Stimulated activated naive CD8-positive, alpha-beta T cell treated with anti-CD3 and anti-CD28 coated beads, Interleukin-15, Interleukin-2, amounts not matched to agents 100 ng/mL and 50 ng/mL, for 24 hours (primary cell): ENCODE measurements at regions not wholly inside any gene's neighbourhood (a gene's known extent, or its start where the extent isn't known, plus 50 kb on each side); places are given as distances from the start of the nearest gene placed in this dataset.

Experiments used
- H3K27ac Mint-ChIP-seq: one replicate; pipeline ENCODE4 v1.8.0; 2021; ENCODE audit warnings: mild to moderate bottlenecking, mixed read lengths
- H3K27me3 Mint-ChIP-seq: one replicate; pipeline ENCODE4 v1.8.0; 2021; ENCODE audit warnings: mixed read lengths
- H3K36me3 Mint-ChIP-seq: one replicate; pipeline ENCODE4 v1.8.0; 2021; ENCODE audit warnings: low read depth, mixed read lengths
- H3K4me1 Mint-ChIP-seq: one replicate; pipeline ENCODE4 v1.8.0; 2021; ENCODE audit warnings: low read depth, mixed read lengths
- H3K4me3 Mint-ChIP-seq: one replicate; pipeline ENCODE4 v1.8.0; 2021; ENCODE audit warnings: mild to moderate bottlenecking, mixed read lengths
- H3K9me3 Mint-ChIP-seq: one replicate; pipeline ENCODE4 v1.8.0; 2021; ENCODE audit warnings: mixed read lengths

- Mint-ChIP-seq H3K9me3 (no peaks in the 10 kb centered on the region), H3K27me3 (no peaks in the 10 kb centered on the region), H3K27ac (no peak overlapping the region), H3K36me3 (no peaks in the 10 kb centered on the region), H3K4me1 (peaks cover 4% of the 10 kb centered on the region), H3K4me3 (no peak overlapping the region)
Observed at GRCh38 chr1:39144924-39145323, 59.6 kb upstream of the MACF1 start.

GRCh38 chr1:39145331-39145965 is 59.0 kb upstream of the MACF1 start:
- Mint-ChIP-seq H3K9me3 (no peaks in the 10 kb centered on the region), H3K27me3 (no peaks in the 10 kb centered on the region), H3K4me1 (peaks cover 4% of the 10 kb centered on the region), H3K27ac (no peak overlapping the region), H3K36me3 (no peaks in the 10 kb centered on the region), H3K4me3 (no peak overlapping the region)

GRCh38 chr1:39146681-39147080 is 57.8 kb upstream of the MACF1 start:
- no peak overlapping the region for H3K27ac Mint-ChIP-seq
- H3K9me3 Mint-ChIP-seq = no peaks in the 10 kb centered on the region
- H3K4me3 Mint-ChIP-seq = no peak overlapping the region
- no peaks in the 10 kb centered on the region for H3K27me3 Mint-ChIP-seq
- H3K36me3 Mint-ChIP-seq = no peaks in the 10 kb centered on the region
- H3K4me1 Mint-ChIP-seq = peaks cover 4% of the 10 kb centered on the region

GRCh38 chr1:39147099-39148025 is 57.1 kb upstream of the MACF1 start:
- no peaks in the 10 kb centered on the region for H3K9me3 Mint-ChIP-seq
- peaks cover 4% of the 10 kb centered on the region for H3K4me1 Mint-ChIP-seq
- no peak overlapping the region for H3K27ac Mint-ChIP-seq
- no peaks in the 10 kb centered on the region for H3K36me3 Mint-ChIP-seq
- no peaks in the 10 kb centered on the region for H3K27me3 Mint-ChIP-seq
- no peak overlapping the region for H3K4me3 Mint-ChIP-seq

- Mint-ChIP-seq H3K9me3 (no peaks in the 10 kb centered on the region), H3K4me3 (no peak overlapping the region), H3K4me1 (no peaks in the 10 kb centered on the region), H3K27me3 (no peaks in the 10 kb centered on the region), H3K27ac (no peak overlapping the region), H3K36me3 (no peaks in the 10 kb centered on the region)
Observed at GRCh38 chr1:39148942-39149341, 55.6 kb upstream of the MACF1 start.

GRCh38 chr1:39149509-39149908 is 55.0 kb upstream of the MACF1 start:
- H3K27ac Mint-ChIP-seq = no peak overlapping the region
- peaks cover 1% of the 10 kb centered on the region for H3K4me1 Mint-ChIP-seq
- no peaks in the 10 kb centered on the region for H3K27me3 Mint-ChIP-seq
- no peaks in the 10 kb centered on the region for H3K36me3 Mint-ChIP-seq
- H3K4me3 Mint-ChIP-seq = no peak overlapping the region
- H3K9me3 Mint-ChIP-seq = no peaks in the 10 kb centered on the region

- Mint-ChIP-seq H3K36me3 (no peaks in the 10 kb centered on the region), H3K9me3 (no peaks in the 10 kb centered on the region), H3K27me3 (no peaks in the 10 kb centered on the region), H3K27ac (no peak overlapping the region), H3K4me3 (no peak overlapping the region), H3K4me1 (peaks cover 10% of the 10 kb centered on the region)
Observed at GRCh38 chr1:39150779-39151178, 53.7 kb upstream of the MACF1 start.

- no peaks in the 10 kb centered on the region for H3K9me3 Mint-ChIP-seq
- peaks cover 10% of the 10 kb centered on the region for H3K4me1 Mint-ChIP-seq
- H3K27ac Mint-ChIP-seq = no peak overlapping the region
- H3K36me3 Mint-ChIP-seq = no peaks in the 10 kb centered on the region
- H3K27me3 Mint-ChIP-seq = no peaks in the 10 kb centered on the region
- H3K4me3 Mint-ChIP-seq = no peak overlapping the region
Observed at GRCh38 chr1:39151267-39151666, 53.2 kb upstream of the MACF1 start.

GRCh38 chr1:39152923-39153322 is 51.6 kb upstream of the MACF1 start:
- H3K27ac Mint-ChIP-seq = no peak overlapping the region
- H3K4me3 Mint-ChIP-seq = no peak overlapping the region
- H3K36me3 Mint-ChIP-seq = no peaks in the 10 kb centered on the region
- peaks cover 10% of the 10 kb centered on the region for H3K4me1 Mint-ChIP-seq
- no peaks in the 10 kb centered on the region for H3K9me3 Mint-ChIP-seq
- H3K27me3 Mint-ChIP-seq = no peaks in the 10 kb centered on the region

- H3K4me1 Mint-ChIP-seq = peaks cover 10% of the 10 kb centered on the region
- no peak overlapping the region for H3K27ac Mint-ChIP-seq
- H3K4me3 Mint-ChIP-seq = no peak overlapping the region
- H3K36me3 Mint-ChIP-seq = no peaks in the 10 kb centered on the region
- H3K9me3 Mint-ChIP-seq = no peaks in the 10 kb centered on the region
- no peaks in the 10 kb centered on the region for H3K27me3 Mint-ChIP-seq
Observed at GRCh38 chr1:39153684-39154083, 50.8 kb upstream of the MACF1 start.

GRCh38 chr1:39154553-39155421 is 49.7 kb upstream of the MACF1 start:
- Mint-ChIP-seq H3K36me3 (no peaks in the 10 kb centered on the region), H3K27ac (no peak overlapping the region)

More at GRCh38 chr1:39154553-39155421, 49.7 kb upstream of the MACF1 start:
- H3K9me3 Mint-ChIP-seq = no peaks in the 10 kb centered on the region
- no peak overlapping the region for H3K4me3 Mint-ChIP-seq
- H3K27me3 Mint-ChIP-seq = no peaks in the 10 kb centered on the region
- peaks cover 10% of the 10 kb centered on the region for H3K4me1 Mint-ChIP-seq
